ENCODE measurements at regions not wholly inside any gene's neighbourhood (a gene's known extent, or its start where the extent isn't known, plus 50 kb on each side); places are given as distances from the start of the nearest gene placed in this dataset.

DNA sequence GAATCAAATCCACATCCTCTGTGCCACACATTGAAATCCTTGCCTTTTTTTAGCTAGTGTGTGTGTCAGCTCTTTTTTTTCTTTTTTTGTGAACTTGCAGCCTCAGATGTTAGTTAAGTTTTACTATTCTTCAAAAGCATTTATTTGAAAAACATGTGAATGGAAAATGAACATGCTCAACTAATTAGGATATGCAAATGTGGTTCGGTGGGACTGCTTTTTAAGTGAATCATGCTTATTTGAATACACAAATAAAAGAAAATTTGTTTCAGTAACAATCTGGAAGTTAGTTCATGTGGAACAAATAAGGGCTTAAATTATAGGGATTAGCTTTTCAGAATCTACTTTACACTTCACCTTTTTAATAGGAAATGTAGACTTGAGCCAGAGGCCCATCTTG, 751.5 kb upstream of the FAM241A start:
- Histone ChIP-seq H2AFZ (ENCODE audit: low read depth, low read length) (no peak overlapping the region), H3K79me2 (ENCODE audit: control insufficient read depth, insufficient read depth, low read length) (no peaks in the 10 kb centered on the region), H3K9ac (ENCODE audit: insufficient read depth in 1 of 2, low read depth in 2 of 2, low read length in 2 of 2) (no peak overlapping the region), H3K27me3 (ENCODE audit: control insufficient read depth in 2 of 2, insufficient read depth in 2 of 2, low read length in 2 of 2) (no peaks in the 10 kb centered on the region), H3K4me1 (replicated peaks in 1 of 2; ENCODE audit: control insufficient read depth in 2 of 2, insufficient read depth in 2 of 2, low read length in 2 of 2) (no peaks in the 10 kb centered on the region), H3K9me1 (ENCODE audit: control insufficient read depth, insufficient read depth, low read length) (no peaks in the 10 kb centered on the region), H3K4me3 (no peak overlapping the region), H4K20me1 (replicated peaks; ENCODE audit: control insufficient read depth, insufficient read depth, low read length) (no peaks in the 10 kb centered on the region), H3K9me3 (replicated peaks; ENCODE audit: control insufficient read depth, insufficient read depth, low read depth, low read length) (no peaks in the 10 kb centered on the region), H3K4me2 (ENCODE audit: insufficient read depth, low read length) (no peak overlapping the region), H3K36me3 (ENCODE audit: control insufficient read depth, insufficient read depth, low read length) (no peaks in the 10 kb centered on the region), H3K27ac (ENCODE audit: extremely low read depth, low read depth, low read length) (no peak overlapping the region)
- ATAC-seq: no peak
- DNase-seq (ENCODE audit: extremely low read depth in 1 of 4, low spot score in 3 of 4): no peak
- ChIA-PET POLR2A (no interaction called here), CTCF (ENCODE audit: low intra/inter-chr PET ratio) (no interaction called here)
- 0% methylated on average over 1 of the region's 1 CpG for WGBS (ENCODE audit: insufficient coverage, low coverage, missing lambda C conversion rate)
- no TSS peak for BruUV-seq (replicated peaks)
- FAIRE-seq: no peak
- TF ChIP-seq ETV5 (CRISPR knock-in tag; IDR thresholded peaks at IDR 0.05; ENCODE audit: low read depth) (no peak), NCOA6 (IDR thresholded peaks at IDR 0.05) (no peak), TFAM (CRISPR knock-in tag; conservative IDR thresholded peaks at IDR 0.05) (no peak), NFXL1 (CRISPR knock-in tag; IDR thresholded peaks at IDR 0.05) (no peak), MCM3 (IDR thresholded peaks at IDR 0.05) (no peak)
- TF ChIP-seq, protein P1, sequence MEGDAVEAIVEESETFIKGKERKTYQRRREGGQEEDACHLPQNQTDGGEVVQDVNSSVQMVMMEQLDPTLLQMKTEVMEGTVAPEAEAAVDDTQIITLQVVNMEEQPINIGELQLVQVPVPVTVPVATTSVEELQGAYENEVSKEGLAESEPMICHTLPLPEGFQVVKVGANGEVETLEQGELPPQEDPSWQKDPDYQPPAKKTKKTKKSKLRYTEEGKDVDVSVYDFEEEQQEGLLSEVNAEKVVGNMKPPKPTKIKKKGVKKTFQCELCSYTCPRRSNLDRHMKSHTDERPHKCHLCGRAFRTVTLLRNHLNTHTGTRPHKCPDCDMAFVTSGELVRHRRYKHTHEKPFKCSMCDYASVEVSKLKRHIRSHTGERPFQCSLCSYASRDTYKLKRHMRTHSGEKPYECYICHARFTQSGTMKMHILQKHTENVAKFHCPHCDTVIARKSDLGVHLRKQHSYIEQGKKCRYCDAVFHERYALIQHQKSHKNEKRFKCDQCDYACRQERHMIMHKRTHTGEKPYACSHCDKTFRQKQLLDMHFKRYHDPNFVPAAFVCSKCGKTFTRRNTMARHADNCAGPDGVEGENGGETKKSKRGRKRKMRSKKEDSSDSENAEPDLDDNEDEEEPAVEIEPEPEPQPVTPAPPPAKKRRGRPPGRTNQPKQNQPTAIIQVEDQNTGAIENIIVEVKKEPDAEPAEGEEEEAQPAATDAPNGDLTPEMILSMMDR (IDR thresholded peaks at IDR 0.05 in 2 of 3, conservative IDR thresholded peaks at IDR 0.05 in 1 of 3; ENCODE audit: insufficient read depth in 2 of 3, low read depth in 1 of 3, low read length in 3 of 3): no peak
- TF ChIP-seq, protein P2, sequence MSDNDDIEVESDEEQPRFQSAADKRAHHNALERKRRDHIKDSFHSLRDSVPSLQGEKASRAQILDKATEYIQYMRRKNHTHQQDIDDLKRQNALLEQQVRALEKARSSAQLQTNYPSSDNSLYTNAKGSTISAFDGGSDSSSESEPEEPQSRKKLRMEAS (CRISPR knock-in tag; IDR thresholded peaks at IDR 0.05): no peak
- in situ Hi-C loops (cut with MboI): no loop called here
- intact Hi-C loops (cut with micrococcal nuclease): no loop called here
